ENCODE measurements at regions not wholly inside any gene's neighbourhood (a gene's known extent, or its start where the extent isn't known, plus 50 kb on each side); places are given as distances from the start of the nearest gene placed in this dataset.
"Not testable (repeated sequence)": the region's sequence is repeated elsewhere in the genome, so short reads cannot be mapped to it uniquely, and the experiment has no call there.

- DNase-seq (ENCODE audit: low read depth), result no peak
Measured at GRCh38 chr6:140040396-140040795, 665.9 kb upstream of the CITED2 start.

GRCh38 chr6:140039364-140039763, 664.9 kb upstream of the CITED2 start:
- DNase-seq (ENCODE audit: low read depth), result no peak

- no peak for DNase-seq (ENCODE audit: low read depth)
Measured at GRCh38 chr6:140036196-140036595, 661.7 kb upstream of the CITED2 start.

GRCh38 chr6:140032189-140032588, 657.7 kb upstream of the CITED2 start:
- no peak for DNase-seq (ENCODE audit: low read depth)

- DNase-seq (ENCODE audit: low read depth), result no peak
Measured at GRCh38 chr6:140029551-140029950, 655.1 kb upstream of the CITED2 start.

- DNase-seq (ENCODE audit: low read depth), result no peak
Measured at GRCh38 chr6:140027219-140027618, 652.8 kb upstream of the CITED2 start.

- DNase-seq (ENCODE audit: low read depth), result no peak
Measured at GRCh38 chr6:140026546-140026945, 652.1 kb upstream of the CITED2 start.

- DNase-seq (ENCODE audit: low read depth), result no peak
Measured at GRCh38 chr6:140025171-140025570, 650.7 kb upstream of the CITED2 start.

- DNase-seq (ENCODE audit: low read depth), result no peak
Measured at GRCh38 chr6:140020207-140020791, 645.9 kb upstream of the CITED2 start.

- DNase-seq (ENCODE audit: low read depth), result no peak
Measured at GRCh38 chr6:140018588-140018987, 644.1 kb upstream of the CITED2 start.

GRCh38 chr6:140017470-140017869, 643.0 kb upstream of the CITED2 start:
- DNase-seq (ENCODE audit: low read depth), result no peak

GRCh38 chr6:140012150-140012549, 637.7 kb upstream of the CITED2 start:
- no peak for DNase-seq (ENCODE audit: low read depth)

GRCh38 chr6:140011537-140011936, 637.1 kb upstream of the CITED2 start:
- no peak for DNase-seq (ENCODE audit: low read depth)

- no peak for DNase-seq (ENCODE audit: low read depth)
Measured at GRCh38 chr6:140009286-140009685, 634.8 kb upstream of the CITED2 start.

GRCh38 chr6:140007525-140007924, 633.1 kb upstream of the CITED2 start:
- no peak for DNase-seq (ENCODE audit: low read depth)

- DNase-seq (ENCODE audit: low read depth), result no peak
Measured at GRCh38 chr6:140003217-140003616, 628.8 kb upstream of the CITED2 start.

- no peak for DNase-seq (ENCODE audit: low read depth)
Measured at GRCh38 chr6:140002396-140003022, 628.1 kb upstream of the CITED2 start.

- no peak for DNase-seq (ENCODE audit: low read depth)
Measured at GRCh38 chr6:140001821-140002341, 627.4 kb upstream of the CITED2 start.

- DNase-seq (ENCODE audit: low read depth), result no peak
Measured at GRCh38 chr6:140001005-140001404, 626.6 kb upstream of the CITED2 start.

GRCh38 chr6:139999661-140000060, 625.2 kb upstream of the CITED2 start:
- not testable (repeated sequence) for DNase-seq (ENCODE audit: low read depth)

GRCh38 chr6:139998478-139998877, 624.0 kb upstream of the CITED2 start:
- not testable (repeated sequence) for DNase-seq (ENCODE audit: low read depth)

- no peak for DNase-seq (ENCODE audit: low read depth)
Measured at GRCh38 chr6:139996253-139996834, 621.9 kb upstream of the CITED2 start.

GRCh38 chr6:139994998-139995397, 620.5 kb upstream of the CITED2 start:
- no peak for DNase-seq (ENCODE audit: low read depth)
